Stomach (tissue), 4 donors: ENCODE measurements at regions not wholly inside any gene's neighbourhood (a gene's known extent, or its start where the extent isn't known, plus 50 kb on each side); places are given as distances from the start of the nearest gene placed in this dataset.

Experiments
- EP300 ChIP-seq: sonication (generic); formaldehyde crosslinking; IDR thresholded peaks from one replicate; pipeline ENCODE4 v1.6.1; 2017; ENCODE audit warnings: antibody characterized with exemption
- POLR2A ChIP-seq, 4 donors: fragments of 450-650 bp; IDR thresholded peaks; one replicate each; pipeline ENCODE4 v1.6.1; 2016; ENCODE audit warnings: antibody characterized with exemption in 4 of 4, control low read depth in 2 of 4, mild to moderate bottlenecking in 1 of 4, moderate library complexity in 1 of 4
- POLR2AphosphoS5 ChIP-seq, 3 donors: sonication (generic); formaldehyde crosslinking; IDR thresholded peaks; one replicate each; pipeline ENCODE4 v1.6.1; 2016; ENCODE audit warnings: antibody characterized with exemption in 3 of 3
- TF ChIP-seq, protein P1 (sequence below), 7 experiments: fragments of 450-650 bp in 4 of 7; fragments of 200-600 bp in 3 of 7; sonication (generic) in 3 of 7; IDR thresholded peaks; one replicate each; pipeline ENCODE4 v1.5.1; 2016 to 2019; ENCODE audit warnings: antibody characterized with exemption in 7 of 7, control low read depth in 2 of 7, mild to moderate bottlenecking in 1 of 7

DNA sequence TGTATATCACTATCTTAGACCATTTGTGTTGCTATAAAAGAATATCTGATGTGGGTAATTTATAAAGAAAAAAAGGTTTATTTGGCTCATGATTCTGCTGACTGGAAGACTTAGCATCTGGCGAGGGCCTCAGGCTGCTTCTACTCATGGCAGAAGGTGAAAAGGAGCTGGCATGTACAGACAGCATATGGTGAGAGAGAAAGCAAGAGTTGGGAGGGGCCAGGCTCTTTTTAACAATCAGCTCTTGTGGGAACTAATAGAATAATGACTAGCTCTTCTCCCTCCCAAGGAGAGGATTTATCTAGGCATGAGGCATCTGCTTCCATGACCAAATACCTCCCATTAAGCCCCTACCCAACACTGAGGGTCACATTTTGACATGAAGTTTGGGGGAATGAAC, 130.2 kb upstream of the SV2C start:
- TF ChIP-seq, protein P1, sequence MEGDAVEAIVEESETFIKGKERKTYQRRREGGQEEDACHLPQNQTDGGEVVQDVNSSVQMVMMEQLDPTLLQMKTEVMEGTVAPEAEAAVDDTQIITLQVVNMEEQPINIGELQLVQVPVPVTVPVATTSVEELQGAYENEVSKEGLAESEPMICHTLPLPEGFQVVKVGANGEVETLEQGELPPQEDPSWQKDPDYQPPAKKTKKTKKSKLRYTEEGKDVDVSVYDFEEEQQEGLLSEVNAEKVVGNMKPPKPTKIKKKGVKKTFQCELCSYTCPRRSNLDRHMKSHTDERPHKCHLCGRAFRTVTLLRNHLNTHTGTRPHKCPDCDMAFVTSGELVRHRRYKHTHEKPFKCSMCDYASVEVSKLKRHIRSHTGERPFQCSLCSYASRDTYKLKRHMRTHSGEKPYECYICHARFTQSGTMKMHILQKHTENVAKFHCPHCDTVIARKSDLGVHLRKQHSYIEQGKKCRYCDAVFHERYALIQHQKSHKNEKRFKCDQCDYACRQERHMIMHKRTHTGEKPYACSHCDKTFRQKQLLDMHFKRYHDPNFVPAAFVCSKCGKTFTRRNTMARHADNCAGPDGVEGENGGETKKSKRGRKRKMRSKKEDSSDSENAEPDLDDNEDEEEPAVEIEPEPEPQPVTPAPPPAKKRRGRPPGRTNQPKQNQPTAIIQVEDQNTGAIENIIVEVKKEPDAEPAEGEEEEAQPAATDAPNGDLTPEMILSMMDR (IDR thresholded peaks at IDR 0.05) = no peak
- TF ChIP-seq POLR2A (IDR thresholded peaks at IDR 0.05) (no peak), EP300 (no peak), POLR2AphosphoS5 (IDR thresholded peaks at IDR 0.05) (no peak)
